Activated CD4-positive, alpha-beta T cell treated with anti-CD3 and anti-CD28 coated beads for 1 hour (primary cell): ENCODE measurements at regions not wholly inside any gene's neighbourhood (a gene's known extent, or its start where the extent isn't known, plus 50 kb on each side); places are given as distances from the start of the nearest gene placed in this dataset.
"Not testable (repeated sequence)": the region's sequence is repeated elsewhere in the genome, so short reads cannot be mapped to it uniquely, and the experiment has no call there.

Experiments
- DNase-seq: peaks from one replicate; pipeline ENCODE4 v3.0.0-alpha.2; 2020

DNA sequence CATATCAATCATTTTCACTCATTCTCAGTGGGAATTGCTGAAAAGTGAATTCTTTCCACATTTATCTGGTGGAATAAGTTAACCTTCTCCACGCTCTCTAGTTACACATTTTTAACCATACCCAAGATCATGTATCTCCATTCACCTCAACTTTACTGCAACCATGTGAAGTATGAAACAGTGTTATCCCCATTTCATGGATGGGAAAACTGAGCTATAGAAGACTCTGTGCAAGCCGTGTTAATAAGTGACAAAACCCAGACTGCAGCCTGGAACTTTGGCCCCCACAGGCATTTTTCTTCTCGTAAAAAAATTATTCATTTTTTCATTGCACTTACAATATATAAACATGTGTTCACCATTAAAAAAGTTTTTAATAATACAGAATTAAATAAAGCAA lies 82.4 kb upstream of the CCND2 start:
- DNase-seq: no peak

DNA sequence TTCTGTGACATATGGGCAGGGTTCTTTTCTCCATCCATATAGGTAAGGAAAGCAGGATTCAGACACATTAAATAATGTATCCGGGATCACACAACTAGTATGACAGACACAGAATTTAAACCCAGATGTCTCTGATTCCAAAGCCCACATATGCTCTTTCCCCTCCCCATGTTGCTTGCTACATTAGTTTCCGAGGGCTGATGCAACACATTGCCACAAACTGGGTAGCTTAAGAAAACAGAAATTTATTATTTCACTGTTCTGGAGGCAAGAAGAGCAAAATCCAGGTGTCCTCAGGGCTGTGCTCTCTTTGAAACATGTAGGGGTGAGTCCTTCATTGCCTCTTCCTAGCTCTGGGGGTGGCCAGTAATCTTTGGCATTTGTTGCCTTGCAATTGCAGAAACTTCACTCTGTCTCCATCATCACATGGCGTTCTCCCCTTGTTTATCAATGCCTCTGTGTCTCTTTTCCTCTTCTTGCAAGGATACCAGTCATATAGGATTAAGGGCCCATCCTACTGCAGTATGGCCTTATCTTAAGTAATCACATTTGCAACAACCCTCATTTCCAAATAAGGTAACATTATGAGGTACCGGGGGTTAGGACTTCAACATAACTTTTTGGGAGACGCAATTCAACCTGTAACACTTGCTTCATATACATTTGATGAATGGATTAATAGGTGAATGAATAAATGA lies 83.0 kb upstream of the CCND2 start:
- DNase-seq: no peak

DNA sequence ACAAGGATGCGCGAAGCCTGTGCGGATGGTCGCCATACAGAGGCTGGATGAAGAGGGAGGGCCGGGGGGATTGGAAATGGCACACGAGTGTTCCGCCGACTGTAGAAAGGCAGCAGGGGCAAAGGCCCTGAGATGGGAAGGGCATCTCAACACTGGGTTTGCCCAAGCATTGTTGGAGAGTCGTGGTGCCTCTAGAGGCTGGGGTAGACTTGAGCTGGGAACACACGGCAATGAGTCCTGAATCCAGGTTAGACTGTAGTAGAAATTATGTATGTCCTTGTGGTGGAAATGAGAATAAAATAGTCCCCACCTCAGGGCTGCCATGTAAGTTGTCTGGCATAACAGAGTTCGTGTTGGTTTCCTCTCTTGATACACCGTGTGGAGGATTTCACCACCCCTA lies 83.8 kb upstream of the CCND2 start:
- DNase-seq: no peak

DNA sequence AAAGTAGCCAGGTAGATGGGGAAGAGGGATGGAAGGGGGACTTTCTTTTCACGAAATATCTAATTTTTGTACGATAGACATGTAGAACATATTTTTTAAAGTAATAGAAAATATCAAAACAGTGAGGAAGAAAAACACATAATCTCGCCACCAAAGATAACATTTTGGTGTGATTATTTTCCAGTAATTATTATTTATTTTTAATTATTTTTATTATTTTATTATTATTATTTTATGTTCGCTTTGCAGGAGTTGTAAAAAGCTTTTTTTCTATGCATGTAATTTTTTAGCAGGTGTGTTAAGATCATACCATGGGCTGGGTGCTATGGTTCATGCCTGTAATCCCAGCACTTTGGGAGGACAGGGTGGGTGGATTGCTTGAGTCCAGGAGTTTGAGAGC lies 85.6 kb upstream of the CCND2 start:
- DNase-seq: no peak

DNA sequence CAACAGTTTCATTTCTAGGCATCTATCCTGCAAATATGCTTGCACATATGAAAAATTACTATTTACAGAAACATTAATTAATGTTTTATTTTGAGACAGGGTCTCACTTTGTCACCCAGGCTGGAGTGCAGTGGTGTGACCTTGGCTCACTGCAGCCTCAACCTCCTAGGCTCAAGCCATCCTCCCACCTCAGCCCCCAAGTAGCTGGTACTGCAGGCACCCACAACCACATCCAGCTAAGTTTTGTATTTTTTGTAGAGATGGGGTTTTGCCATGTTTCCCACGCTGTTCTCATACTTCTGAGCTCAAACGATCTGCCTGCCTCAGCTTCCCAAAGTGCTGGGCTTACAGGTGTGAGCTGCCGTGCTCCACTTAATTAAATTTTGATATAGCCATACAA lies 86.2 kb upstream of the CCND2 start:
- not testable (repeated sequence) for DNase-seq

DNA sequence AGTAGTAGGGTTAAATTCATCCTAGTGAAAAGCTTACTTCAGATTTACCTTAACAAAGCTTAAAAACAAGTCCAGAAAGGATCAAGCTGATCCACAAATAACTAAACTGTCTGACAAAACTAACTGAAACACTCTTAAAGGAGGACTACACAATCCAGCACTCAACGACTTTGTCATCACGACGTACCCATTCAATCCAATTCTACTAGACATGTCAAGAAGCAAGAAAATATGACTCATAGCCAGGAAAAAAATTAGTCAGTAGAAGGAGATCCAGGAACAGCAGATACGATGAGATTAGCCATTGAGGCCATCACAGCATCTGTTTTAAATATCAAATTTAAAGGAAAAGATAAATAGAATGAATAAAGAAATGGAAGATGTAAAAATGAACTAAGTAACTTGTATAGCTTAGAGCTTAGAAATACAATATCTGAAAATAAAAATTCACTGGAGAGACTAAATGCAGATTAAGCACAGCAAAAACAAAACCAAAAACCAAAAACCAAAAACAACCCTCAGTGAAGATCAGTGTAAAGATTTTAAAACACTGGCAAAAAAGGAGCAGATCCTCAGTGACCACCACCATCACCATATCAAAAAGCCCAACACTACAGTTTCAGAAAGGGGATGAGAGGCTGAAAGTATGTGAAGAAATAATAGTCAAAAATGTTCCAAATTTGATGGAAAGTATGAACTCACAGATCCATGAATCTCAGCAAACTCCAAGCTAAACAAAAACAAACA lies 95.0 kb upstream of the CCND2 start:
- no peak for DNase-seq

DNA sequence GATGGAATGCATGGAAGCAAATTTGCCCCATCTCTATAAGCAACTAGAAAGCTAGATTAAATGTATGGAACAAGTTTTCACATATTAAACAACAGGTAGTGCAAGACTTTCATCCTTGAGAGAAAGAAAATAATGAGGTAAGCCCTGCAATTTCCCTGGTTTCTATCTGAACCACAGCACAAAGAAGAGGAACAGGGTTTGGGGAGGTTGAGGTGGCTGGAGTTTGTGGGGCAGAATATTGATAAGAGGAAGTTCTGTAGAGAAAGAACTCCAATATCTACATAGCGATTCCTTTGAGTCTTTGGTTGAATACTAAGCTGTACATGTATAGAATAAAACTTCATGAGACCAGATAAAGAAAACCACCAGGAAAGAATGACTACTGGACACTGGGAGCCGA lies 96.3 kb upstream of the CCND2 start:
- DNase-seq: no peak

DNA sequence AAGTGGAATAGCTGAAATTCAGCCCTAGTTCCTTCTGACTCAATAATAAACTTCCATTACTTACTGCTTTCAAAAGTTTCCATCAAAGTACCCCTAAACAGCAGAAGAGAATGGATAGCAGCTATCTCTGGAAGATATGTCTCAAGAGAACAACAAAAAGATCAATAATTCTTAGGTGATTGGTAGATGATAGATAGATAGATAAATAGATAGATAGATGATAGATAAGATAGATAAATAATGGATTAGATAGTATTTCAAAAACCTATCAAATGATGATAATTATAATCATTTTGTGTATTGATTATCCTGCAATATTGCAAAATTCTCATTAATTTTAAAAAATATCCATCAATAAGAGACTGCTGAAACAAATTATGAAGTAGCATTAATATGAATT lies 97.4 kb upstream of the CCND2 start:
- no peak for DNase-seq

DNA sequence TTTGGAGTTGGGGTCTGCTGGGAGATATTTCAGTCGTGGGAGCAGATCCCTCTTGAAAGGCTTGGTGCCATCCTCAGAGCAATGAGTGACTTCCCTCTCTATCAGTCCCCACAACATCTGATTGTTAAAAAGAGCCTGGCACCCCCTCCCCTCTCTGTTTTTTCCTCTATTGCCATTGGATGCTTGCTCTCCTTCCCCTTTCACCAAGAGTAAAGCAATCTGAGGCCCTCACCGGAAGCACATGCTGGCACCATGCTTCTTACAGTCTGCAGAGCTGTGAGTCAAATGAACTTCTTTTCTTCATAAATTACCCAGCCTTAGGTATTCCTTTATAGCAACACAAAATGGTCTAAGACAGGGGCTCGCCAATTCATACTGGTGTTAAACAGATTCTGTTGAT lies 99.1 kb upstream of the CCND2 start:
- DNase-seq: no peak

DNA sequence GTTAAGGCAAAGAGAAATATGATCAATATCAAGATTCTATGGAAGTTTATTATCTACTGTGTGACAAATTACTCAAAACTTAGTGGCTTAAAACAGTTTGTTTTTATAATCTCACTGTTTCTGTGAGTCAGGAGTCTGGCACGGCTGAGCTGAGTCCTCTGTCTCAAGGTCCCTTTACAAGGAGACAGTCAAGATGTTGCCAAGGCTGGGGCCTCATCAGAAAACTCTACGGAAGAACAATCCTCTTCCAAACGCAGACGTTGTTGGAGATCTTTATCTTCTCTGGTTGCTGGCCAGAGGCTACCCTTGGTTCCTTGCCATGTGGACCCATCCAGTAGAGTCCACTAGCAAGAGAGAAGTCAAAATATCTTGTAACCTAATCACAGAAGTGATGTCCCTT lies 100.6 kb upstream of the CCND2 start:
- no peak for DNase-seq

DNA sequence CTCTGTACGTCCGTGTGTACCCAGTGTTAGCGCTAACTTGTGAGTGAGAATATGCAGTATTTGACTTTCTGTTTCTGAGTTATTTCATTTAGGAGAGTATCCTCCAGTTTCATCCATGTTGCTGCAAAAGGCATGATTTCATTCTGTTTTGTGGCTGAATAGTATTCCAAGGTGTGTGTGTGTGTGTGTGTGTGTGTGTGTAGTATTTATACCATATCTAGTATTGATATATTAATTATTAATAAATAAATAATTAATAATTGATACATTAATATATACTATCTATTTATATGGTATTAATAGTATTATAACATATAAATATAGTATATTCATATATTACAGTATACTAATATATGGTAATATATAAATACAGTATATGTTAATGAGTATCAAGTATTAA lies 101.8 kb upstream of the CCND2 start:
- no peak for DNase-seq

DNA sequence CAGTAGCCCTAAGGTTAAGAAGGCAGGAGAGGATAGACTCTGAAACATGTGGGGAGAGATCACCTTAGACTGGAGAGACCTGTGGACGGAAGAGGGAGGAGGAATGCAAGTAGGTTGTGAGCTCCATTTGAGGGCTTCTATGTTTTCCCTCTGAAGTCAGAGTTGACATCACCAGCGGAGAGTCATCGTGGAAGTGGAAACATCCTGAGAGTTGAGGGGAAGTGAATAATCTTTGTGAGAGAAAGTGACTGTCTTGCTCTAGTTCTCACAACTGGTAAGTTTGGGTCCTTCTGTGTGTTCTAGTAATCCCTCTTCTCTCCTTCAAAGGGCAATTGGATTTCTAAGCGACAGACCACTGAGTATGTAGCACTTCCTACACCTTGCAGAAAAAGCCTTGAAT lies 103.6 kb upstream of the CCND2 start:
- no peak for DNase-seq

DNA sequence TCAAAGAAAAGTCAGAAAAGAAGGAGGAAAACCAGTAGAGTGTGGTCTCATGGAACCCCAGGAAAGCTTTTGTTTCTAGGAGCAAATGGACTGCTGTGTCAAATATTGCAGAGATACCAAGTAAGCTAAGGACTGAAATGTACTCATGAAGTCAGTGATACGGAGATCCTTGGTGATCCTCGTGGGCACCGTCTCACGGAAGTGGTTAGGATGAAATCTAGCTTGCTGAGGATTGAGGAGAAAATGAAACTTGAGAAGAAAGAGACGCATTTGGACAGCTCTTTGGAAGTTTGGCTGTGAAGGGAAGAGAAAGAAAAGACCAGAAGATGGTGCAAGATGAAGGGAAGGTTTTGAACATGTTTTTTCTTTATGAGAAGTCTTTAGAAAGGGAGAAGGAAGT lies 104.0 kb upstream of the CCND2 start:
- DNase-seq: no peak

DNA sequence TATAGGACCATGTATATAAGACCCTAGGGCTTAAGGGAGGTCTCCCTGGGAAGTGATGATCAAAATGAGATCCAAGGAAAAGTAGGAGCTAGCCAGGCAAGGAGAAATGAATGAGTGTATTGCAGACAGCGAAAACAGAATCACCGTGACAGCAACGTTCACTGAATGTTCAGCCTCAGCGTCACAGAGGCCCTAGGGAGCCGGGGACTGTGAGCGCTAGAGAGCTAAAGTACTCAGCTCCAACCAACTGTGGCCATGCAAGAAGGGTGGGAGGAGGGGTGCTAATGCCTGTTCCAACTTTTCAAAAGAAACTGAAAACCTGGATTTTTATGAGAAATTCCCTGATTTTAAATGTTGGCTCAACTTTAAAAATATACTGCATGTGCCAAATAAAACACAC lies 105.5 kb upstream of the CCND2 start:
- DNase-seq: no peak

DNA sequence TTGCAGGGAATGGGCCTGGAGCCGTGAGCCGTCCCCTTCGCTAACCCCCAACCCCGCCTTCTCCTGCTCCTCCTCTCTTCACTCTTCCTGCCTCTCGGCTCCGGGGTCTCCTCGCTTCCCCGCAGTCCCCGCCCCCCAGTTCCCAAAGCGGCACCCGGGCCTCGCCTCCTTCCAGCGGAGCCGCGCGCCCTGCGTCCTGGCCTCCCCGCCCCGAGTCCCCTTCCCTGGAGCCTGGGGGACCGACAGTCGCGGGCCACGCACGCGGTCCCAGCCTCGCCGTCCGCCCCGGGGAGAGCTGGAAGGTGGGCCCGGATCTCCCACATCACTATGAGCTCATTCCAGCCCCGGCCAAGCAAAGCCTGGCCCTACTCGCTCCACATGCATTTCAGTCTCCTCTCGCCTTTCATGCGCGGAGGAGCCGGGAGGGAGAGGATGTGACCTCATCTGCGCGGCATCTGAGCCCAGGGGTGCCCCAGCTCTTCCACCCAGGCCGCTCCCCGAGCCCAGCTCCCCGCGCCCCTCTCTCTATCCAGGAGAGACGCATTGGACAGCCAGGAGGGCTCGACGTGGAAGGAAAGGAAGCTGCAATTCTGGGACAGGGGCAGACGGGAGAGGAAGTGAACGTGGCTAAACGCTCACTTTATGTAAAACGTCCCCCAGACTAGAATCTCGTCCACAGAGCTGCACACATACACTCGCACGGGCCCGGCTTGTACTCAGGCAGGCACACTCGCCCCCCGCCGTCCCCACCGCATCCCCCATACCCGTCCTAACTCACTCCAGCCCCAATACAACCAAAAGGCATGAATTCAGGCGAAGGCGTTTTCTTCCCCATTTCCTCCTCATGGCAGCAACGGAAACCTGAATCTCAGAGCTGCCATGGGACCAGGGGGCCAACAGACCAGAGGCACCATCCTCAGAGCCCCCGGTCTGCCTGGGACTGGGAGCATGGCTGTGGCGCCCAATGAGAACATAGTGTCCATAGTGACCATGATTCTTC lies 108.7 kb upstream of the CCND2 start:
- DNase-seq: peak; percentile 39

DNA sequence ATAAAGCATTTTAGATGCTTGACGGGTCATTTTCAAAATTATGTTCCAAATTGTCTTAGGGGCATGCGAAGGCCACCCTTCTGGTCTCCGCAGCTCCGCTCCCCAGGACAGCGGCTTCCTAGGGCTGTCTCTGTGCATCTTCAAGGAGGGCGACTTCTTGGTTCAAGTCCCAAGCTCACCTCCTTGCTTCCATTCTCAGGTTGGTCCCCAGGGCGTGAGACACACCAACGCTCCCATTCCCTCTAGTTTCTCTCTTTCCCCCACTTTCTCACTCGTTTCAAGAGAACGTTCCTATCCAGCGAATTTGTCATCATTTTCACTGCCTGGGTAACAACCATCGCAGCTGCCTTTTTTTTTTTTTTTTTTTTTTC lies 109.4 kb upstream of the CCND2 start:
- DNase-seq: no peak

DNA sequence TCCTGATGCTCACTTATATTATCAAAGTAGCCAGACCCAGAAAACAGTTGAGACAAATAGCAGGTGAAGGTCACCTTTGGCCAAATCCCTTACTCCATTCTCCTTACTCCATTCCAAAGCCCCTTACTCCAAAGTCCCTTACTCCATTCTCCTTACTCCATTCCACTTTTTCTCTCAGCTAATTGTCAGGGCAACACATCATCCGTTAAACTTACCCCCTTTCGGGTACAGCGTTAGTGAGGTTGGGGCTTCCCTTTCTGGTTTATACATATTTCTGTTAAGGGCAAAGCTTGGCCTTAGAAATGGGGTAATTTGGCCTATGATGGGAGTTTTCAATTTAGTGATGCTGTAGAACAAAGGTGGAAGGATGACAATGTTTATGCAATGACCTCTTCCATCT lies 111.8 kb upstream of the CCND2 start:
- DNase-seq: no peak

DNA sequence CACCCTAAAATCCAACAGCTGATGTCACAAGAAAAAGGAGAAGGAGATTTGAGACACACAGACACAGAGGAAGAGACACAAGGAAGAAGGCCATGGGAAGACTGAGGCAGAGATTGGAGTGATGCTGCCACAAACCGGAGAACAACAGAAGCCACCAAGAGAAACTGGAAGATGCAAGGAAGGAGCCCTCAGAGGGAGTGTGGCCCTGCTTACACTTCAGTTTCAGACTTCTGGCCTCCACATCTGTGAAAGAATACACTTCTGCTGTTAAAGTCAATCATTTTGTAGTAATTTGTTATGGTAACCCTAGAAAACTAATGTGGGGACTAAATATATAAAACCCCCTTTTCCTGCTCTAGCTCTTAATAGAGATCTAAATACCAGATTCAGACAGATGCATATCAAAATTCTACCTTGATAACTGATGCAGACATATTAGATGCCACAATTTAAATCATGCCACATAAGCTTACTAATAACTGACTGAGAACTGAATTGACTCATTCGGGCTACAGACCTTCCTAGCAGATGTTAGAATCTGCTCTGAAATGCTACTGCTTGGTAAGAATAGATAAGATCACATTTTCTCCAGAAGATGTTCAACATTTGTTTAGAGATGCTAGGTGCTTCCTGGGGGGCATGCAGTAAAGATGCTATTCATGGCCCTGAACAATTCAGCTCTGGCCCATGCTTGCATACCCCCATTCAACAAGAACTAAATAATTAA lies 113.1 kb upstream of the CCND2 start:
- DNase-seq: no peak

DNA sequence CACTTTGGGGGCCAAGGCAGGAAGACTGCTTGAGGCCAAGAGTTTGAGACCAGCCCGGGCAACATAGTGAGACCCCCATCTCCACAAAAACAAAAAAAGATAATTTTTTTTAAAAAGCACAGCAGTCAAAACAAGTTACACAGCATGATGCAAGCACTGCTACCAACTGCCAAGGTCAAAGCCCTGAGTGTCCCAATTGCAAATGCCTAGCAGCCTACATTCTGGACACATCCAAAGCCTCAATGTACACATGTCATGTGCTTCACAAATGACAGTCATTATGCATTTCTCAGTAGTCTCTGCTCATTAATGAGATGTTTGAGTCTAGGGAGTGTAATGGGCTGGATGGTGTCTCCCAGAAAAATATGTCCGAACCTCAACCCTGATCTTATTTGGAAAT lies 113.7 kb upstream of the CCND2 start:
- no peak for DNase-seq

DNA sequence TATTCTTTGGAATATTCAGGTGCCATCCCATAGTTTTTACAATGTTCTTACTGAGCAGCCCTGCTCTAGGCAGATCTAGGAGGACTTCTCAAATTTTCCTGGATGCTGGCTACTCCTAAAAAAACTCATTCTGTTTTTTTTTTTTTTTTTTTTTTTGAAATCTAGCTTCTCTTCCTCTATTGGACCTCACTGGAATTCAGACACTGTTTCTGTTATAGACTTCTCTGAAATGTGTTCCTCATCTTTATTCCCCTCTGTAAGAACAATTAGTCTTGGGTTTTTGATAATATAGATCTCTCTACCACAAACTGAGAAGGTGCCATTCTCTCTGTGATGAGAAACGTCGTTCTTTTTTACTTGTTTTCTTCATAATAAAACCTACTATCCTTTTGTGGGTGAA lies 115.3 kb upstream of the CCND2 start:
- no peak for DNase-seq

DNA sequence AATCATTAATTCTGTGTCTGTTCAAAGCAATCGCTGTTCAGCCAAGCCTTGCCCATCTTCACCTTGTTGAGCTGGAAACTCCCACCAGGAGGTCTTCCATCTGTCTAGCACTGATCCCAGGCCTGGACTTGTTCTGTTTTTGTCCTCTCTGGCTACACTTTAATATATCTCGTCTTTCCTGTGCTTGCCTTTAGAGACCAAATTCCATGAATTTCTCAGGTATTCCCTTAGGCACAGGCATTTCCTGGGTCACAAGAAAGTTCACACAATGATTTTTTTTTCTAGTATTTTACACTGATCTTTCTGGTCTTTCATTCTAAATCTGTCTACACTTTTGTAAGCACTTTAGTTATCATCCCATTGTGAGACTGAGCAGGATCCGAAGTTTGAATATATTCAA lies 116.4 kb upstream of the CCND2 start:
- DNase-seq: no peak

DNA sequence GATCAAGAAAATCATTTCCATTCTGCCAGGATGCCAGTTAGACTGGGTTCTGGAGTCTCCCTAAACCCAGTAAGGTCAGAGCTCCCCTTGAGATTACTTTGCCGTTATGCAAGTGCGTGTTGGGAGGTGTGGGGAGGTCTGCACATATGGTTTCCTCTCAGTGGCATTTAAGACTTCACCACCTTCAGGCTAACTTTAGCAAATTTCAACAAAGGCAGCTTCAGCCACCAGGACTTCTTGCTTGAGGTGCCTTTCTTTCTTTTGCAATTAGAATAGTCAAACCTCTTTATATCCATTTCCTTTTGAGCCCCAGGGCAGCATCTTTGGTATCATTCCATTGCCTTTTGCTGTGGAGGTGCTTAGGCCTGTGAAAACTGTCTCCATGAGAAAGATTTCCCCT lies 117.2 kb upstream of the CCND2 start:
- no peak for DNase-seq

DNA sequence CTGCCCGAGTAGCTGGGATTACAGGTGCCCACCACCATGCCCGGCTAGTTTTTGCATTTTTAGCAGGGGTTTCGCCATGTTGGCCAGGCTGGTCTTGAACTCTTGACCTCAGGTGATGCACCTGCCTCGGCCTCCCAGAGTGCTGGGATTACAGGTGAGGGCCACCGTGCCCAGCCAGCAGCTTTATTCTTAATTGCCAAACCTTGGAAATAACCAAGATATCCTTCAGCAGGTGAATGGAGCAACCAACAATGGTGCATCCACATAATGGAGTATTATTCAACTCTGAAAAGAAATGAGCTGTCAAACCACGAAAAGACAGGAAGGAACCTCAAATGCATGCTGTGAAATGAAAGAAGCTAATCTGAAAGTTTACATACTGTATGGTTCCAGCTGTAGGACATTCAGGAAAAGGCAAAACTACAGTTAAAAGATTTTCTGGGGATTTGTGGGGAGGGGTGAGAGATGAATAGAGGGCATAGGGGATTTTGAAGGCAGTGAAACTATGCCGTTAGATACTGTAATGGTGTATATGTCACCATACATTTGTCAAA lies 118.8 kb upstream of the CCND2 start:
- DNase-seq: no peak
